Neural crest cell (in vitro differentiated cells): ENCODE measurements at regions not wholly inside any gene's neighbourhood (a gene's known extent, or its start where the extent isn't known, plus 50 kb on each side); places are given as distances from the start of the nearest gene placed in this dataset.
"Not testable (repeated sequence)": the region's sequence is repeated elsewhere in the genome, so short reads cannot be mapped to it uniquely, and the experiment has no call there.

Experiments
- DNase-seq: peaks from one replicate; pipeline ENCODE4 v3.0.0; 2021; ENCODE audit warnings: low read depth, mixed read lengths, low spot score
- H3K27ac Mint-ChIP-seq: one replicate; pipeline ENCODE4 v1.8.0; 2021; ENCODE audit warnings: mild to moderate bottlenecking, mixed read lengths; ENCODE audit not compliant: unreplicated experiment
- H3K27me3 Mint-ChIP-seq: 2 replicates; pipeline ENCODE4 v1.8.0; 2021; ENCODE audit warnings: low read depth, mild to moderate bottlenecking, mixed read lengths
- H3K36me3 Mint-ChIP-seq: 2 replicates; pipeline ENCODE4 v1.8.0; 2021; ENCODE audit warnings: low read depth, mild to moderate bottlenecking, mixed read lengths
- H3K4me1 Mint-ChIP-seq: 2 replicates; pipeline ENCODE4 v1.8.0; 2021; ENCODE audit warnings: mixed read lengths
- H3K4me3 Mint-ChIP-seq: one replicate; pipeline ENCODE4 v1.8.0; 2021; ENCODE audit warnings: mild to moderate bottlenecking, mixed read lengths
- H3K9me3 Mint-ChIP-seq: 2 replicates; pipeline ENCODE4 v1.8.0; 2021; ENCODE audit warnings: mixed read lengths
- CTCF ChIP-seq: fragments of 200-600 bp; sonication (generic); conservative IDR thresholded peaks from 2 replicates; pipeline ENCODE4 v1.5.0; 2021; ENCODE audit warnings: antibody characterized with exemption, mild to moderate bottlenecking

GRCh38 chr4:100009490-100009889 is 59.4 kb upstream of the H2AZ1 start:
- TF ChIP-seq CTCF, result no peak
- Mint-ChIP-seq H3K27ac (no peak overlapping the region), H3K27me3 (no peaks in the 10 kb centered on the region), H3K4me3 (no peak overlapping the region), H3K9me3 (no peaks in the 10 kb centered on the region), H3K4me1 (no peaks in the 10 kb centered on the region), H3K36me3 (no peaks in the 10 kb centered on the region)
- no peak for DNase-seq

GRCh38 chr4:100008048-100008447 is 58.0 kb upstream of the H2AZ1 start:
- Mint-ChIP-seq H3K4me1 (no peaks in the 10 kb centered on the region), H3K36me3 (no peaks in the 10 kb centered on the region), H3K4me3 (no peak overlapping the region), H3K27ac (no peak overlapping the region), H3K9me3 (no peaks in the 10 kb centered on the region), H3K27me3 (no peaks in the 10 kb centered on the region)
- DNase-seq, result no peak
- no peak for TF ChIP-seq CTCF

GRCh38 chr4:100006161-100006560 is 56.1 kb upstream of the H2AZ1 start:
- not testable (repeated sequence) for H3K4me3 Mint-ChIP-seq, H3K36me3 Mint-ChIP-seq, H3K27me3 Mint-ChIP-seq, H3K4me1 Mint-ChIP-seq, DNase-seq, H3K27ac Mint-ChIP-seq, H3K9me3 Mint-ChIP-seq
